Neural progenitor cell (in vitro differentiated cells): ENCODE measurements at regions not wholly inside any gene's neighbourhood (a gene's known extent, or its start where the extent isn't known, plus 50 kb on each side); places are given as distances from the start of the nearest gene placed in this dataset.

ENCODE experiments used
- DNase-seq: peaks from one replicate; pipeline ENCODE4 v3.0.0-alpha.2; 2016; ENCODE audit warnings: low spot score
- H2AFZ ChIP-seq: fragments of 200-600 bp; sonication (generic); replicated peaks from 2 replicates; pipeline ENCODE4 v1.6.1; 2016; ENCODE audit warnings: antibody characterized with exemption
- H3F3A ChIP-seq: fragments of 200-600 bp; sonication (generic); 2 replicates; pipeline ENCODE4 v1.6.1; 2016; ENCODE audit warnings: antibody characterized with exemption, low read depth
- H3K27ac ChIP-seq: fragments of 200-600 bp; sonication (generic); 2 replicates; pipeline ENCODE4 v1.5.1; 2016; ENCODE audit warnings: mild to moderate bottlenecking
- H3K27me3 ChIP-seq: fragments of 200-600 bp; sonication (generic); 2 replicates; pipeline ENCODE4 v1.6.1; 2016; ENCODE audit warnings: mild to moderate bottlenecking, moderate library complexity
- H3K36me3 ChIP-seq: fragments of 200-600 bp; sonication (generic); 2 replicates; pipeline ENCODE4 v1.5.1; 2016
- H3K4me1 ChIP-seq: fragments of 200-600 bp; sonication (generic); 2 replicates; pipeline ENCODE4 v1.6.1; 2016; ENCODE audit warnings: mixed run types
- H3K4me2 ChIP-seq: fragments of 200-600 bp; sonication (generic); 2 replicates; pipeline ENCODE4 v1.6.1; 2016
- H3K4me3 ChIP-seq: fragments of 200-600 bp; sonication (generic); 2 replicates; pipeline ENCODE4 v1.5.1; 2016
- H3K79me2 ChIP-seq: fragments of 200-600 bp; sonication (generic); 2 replicates; pipeline ENCODE4 v1.6.1; 2016; ENCODE audit warnings: low read depth
- H3K9ac ChIP-seq: fragments of 200-600 bp; sonication (generic); 2 replicates; pipeline ENCODE4 v1.6.1; 2016
- H3K9me3 ChIP-seq: fragments of 200-600 bp; sonication (generic); 2 replicates; pipeline ENCODE4 v1.5.1; 2016; ENCODE audit warnings: low read depth
- H4K20me1 ChIP-seq: fragments of 200-600 bp; sonication (generic); 2 replicates; pipeline ENCODE4 v1.6.1; 2016; ENCODE audit warnings: low read depth
- H3K27ac Mint-ChIP-seq: 3 replicates; pipeline ENCODE4 v1.8.0; 2021; ENCODE audit warnings: mixed read lengths
- H3K27me3 Mint-ChIP-seq: 2 replicates; pipeline ENCODE4 v1.8.0; 2022; ENCODE audit warnings: low read depth, mild to moderate bottlenecking, inconsistent platforms, moderate library complexity, mixed read lengths; ENCODE audit not compliant: insufficient read depth
- H3K36me3 Mint-ChIP-seq: 3 replicates; pipeline ENCODE4 v1.8.0; 2021; ENCODE audit warnings: mixed read lengths
- H3K4me1 Mint-ChIP-seq: 3 replicates; pipeline ENCODE4 v1.8.0; 2021; ENCODE audit warnings: mixed read lengths
- H3K4me3 Mint-ChIP-seq: 3 replicates; pipeline ENCODE4 v1.8.0; 2021; ENCODE audit warnings: mild to moderate bottlenecking, moderate library complexity, mixed read lengths
- H3K9me3 Mint-ChIP-seq: 3 replicates; pipeline ENCODE4 v1.8.0; 2020; ENCODE audit warnings: mixed read lengths
- CTCF ChIP-seq: fragments of 200-600 bp; sonication (generic); IDR thresholded peaks from 2 replicates; pipeline ENCODE4 v1.5.1; 2017; ENCODE audit warnings: antibody characterized with exemption, mild to moderate bottlenecking
- EZH2 ChIP-seq: fragments of 200-600 bp; sonication (generic); IDR thresholded peaks from 2 replicates; pipeline ENCODE4 v1.6.1; 2017; ENCODE audit warnings: antibody characterized with exemption, mild to moderate bottlenecking, moderate library complexity
- EZH2phosphoT487 ChIP-seq: fragments of 200-600 bp; sonication (generic); IDR thresholded peaks from 2 replicates; pipeline ENCODE4 v1.6.1; 2017; ENCODE audit warnings: antibody characterized with exemption

GRCh38 chr4:11616856-11617255 is 188.2 kb upstream of the HS3ST1 start:
- H3F3A ChIP-seq, result no peaks in the 10 kb centered on the region
- H4K20me1 ChIP-seq, result no peaks in the 10 kb centered on the region
- H3K27me3 ChIP-seq, result no peaks in the 10 kb centered on the region
- no peak overlapping the region for H3K9ac ChIP-seq
- Mint-ChIP-seq H3K4me1 (no peaks in the 10 kb centered on the region), H3K4me3 (no peak overlapping the region), H3K9me3 (no peaks in the 10 kb centered on the region), H3K27ac (no peak overlapping the region), H3K27me3 (no peaks in the 10 kb centered on the region), H3K36me3 (no peaks in the 10 kb centered on the region)
- H3K27ac ChIP-seq, result no peak overlapping the region
- DNase-seq, result no peak
- H3K36me3 ChIP-seq, result no peaks in the 10 kb centered on the region
- no peak overlapping the region for H2AFZ ChIP-seq
- H3K4me3 ChIP-seq, result no peak overlapping the region
- no peaks in the 10 kb centered on the region for H3K9me3 ChIP-seq
- no peak overlapping the region for H3K4me2 ChIP-seq
- no peaks in the 10 kb centered on the region for H3K79me2 ChIP-seq
- no peaks in the 10 kb centered on the region for H3K4me1 ChIP-seq
- TF ChIP-seq CTCF (no peak), EZH2phosphoT487 (no peak), EZH2 (no peak)

- Histone ChIP-seq H3K79me2 (no peaks in the 10 kb centered on the region), H3K27ac (no peak overlapping the region), H3K9ac (no peak overlapping the region), H3K9me3 (no peaks in the 10 kb centered on the region), H3K27me3 (no peaks in the 10 kb centered on the region), H3K4me3 (no peak overlapping the region), H3K4me1 (no peaks in the 10 kb centered on the region), H3K36me3 (no peaks in the 10 kb centered on the region), H4K20me1 (no peaks in the 10 kb centered on the region), H3K4me2 (no peak overlapping the region), H2AFZ (no peak overlapping the region), H3F3A (no peaks in the 10 kb centered on the region)
- no peaks in the 10 kb centered on the region for H3K36me3 Mint-ChIP-seq
- no peaks in the 10 kb centered on the region for H3K27me3 Mint-ChIP-seq
- no peak for TF ChIP-seq EZH2phosphoT487
- no peak for TF ChIP-seq CTCF
- no peak for TF ChIP-seq EZH2
- no peak overlapping the region for H3K27ac Mint-ChIP-seq
- H3K9me3 Mint-ChIP-seq, result no peaks in the 10 kb centered on the region
- no peaks in the 10 kb centered on the region for H3K4me1 Mint-ChIP-seq
- H3K4me3 Mint-ChIP-seq, result no peak overlapping the region
- DNase-seq, result no peak
Measured at GRCh38 chr4:11615601-11616000, 186.9 kb upstream of the HS3ST1 start.

GRCh38 chr4:11614426-11614825 is 185.7 kb upstream of the HS3ST1 start:
- Mint-ChIP-seq H3K36me3 (no peaks in the 10 kb centered on the region), H3K4me3 (no peak overlapping the region), H3K27ac (no peak overlapping the region), H3K27me3 (no peaks in the 10 kb centered on the region), H3K9me3 (no peaks in the 10 kb centered on the region), H3K4me1 (no peaks in the 10 kb centered on the region)
- Histone ChIP-seq H3K9ac (no peak overlapping the region), H4K20me1 (no peaks in the 10 kb centered on the region), H3K79me2 (no peaks in the 10 kb centered on the region), H3K27me3 (no peaks in the 10 kb centered on the region), H3K4me2 (no peak overlapping the region), H3K4me3 (no peak overlapping the region), H2AFZ (no peak overlapping the region), H3K36me3 (no peaks in the 10 kb centered on the region), H3K27ac (no peak overlapping the region), H3K9me3 (no peaks in the 10 kb centered on the region), H3K4me1 (no peaks in the 10 kb centered on the region), H3F3A (no peaks in the 10 kb centered on the region)
- TF ChIP-seq EZH2phosphoT487 (no peak), CTCF (no peak), EZH2 (no peak)
- DNase-seq, result no peak

- Histone ChIP-seq H3K79me2 (no peaks in the 10 kb centered on the region), H3K9ac (no peak overlapping the region), H3K9me3 (no peaks in the 10 kb centered on the region), H4K20me1 (no peaks in the 10 kb centered on the region), H3K4me3 (no peak overlapping the region), H3K4me2 (no peak overlapping the region), H3K4me1 (no peaks in the 10 kb centered on the region), H3F3A (no peaks in the 10 kb centered on the region), H3K27ac (no peak overlapping the region), H3K27me3 (no peaks in the 10 kb centered on the region), H2AFZ (no peak overlapping the region), H3K36me3 (no peaks in the 10 kb centered on the region)
- Mint-ChIP-seq H3K36me3 (no peaks in the 10 kb centered on the region), H3K4me1 (no peaks in the 10 kb centered on the region), H3K27ac (no peak overlapping the region), H3K9me3 (no peaks in the 10 kb centered on the region), H3K4me3 (no peak overlapping the region), H3K27me3 (no peaks in the 10 kb centered on the region)
- TF ChIP-seq CTCF, result no peak
- TF ChIP-seq EZH2phosphoT487, result no peak
- no peak for TF ChIP-seq EZH2
- no peak for DNase-seq
Measured at GRCh38 chr4:11611868-11612267, 183.2 kb upstream of the HS3ST1 start.
